ENCODE measurements at regions not wholly inside any gene's neighbourhood (a gene's known extent, or its start where the extent isn't known, plus 50 kb on each side); places are given as distances from the start of the nearest gene placed in this dataset.

DNA sequence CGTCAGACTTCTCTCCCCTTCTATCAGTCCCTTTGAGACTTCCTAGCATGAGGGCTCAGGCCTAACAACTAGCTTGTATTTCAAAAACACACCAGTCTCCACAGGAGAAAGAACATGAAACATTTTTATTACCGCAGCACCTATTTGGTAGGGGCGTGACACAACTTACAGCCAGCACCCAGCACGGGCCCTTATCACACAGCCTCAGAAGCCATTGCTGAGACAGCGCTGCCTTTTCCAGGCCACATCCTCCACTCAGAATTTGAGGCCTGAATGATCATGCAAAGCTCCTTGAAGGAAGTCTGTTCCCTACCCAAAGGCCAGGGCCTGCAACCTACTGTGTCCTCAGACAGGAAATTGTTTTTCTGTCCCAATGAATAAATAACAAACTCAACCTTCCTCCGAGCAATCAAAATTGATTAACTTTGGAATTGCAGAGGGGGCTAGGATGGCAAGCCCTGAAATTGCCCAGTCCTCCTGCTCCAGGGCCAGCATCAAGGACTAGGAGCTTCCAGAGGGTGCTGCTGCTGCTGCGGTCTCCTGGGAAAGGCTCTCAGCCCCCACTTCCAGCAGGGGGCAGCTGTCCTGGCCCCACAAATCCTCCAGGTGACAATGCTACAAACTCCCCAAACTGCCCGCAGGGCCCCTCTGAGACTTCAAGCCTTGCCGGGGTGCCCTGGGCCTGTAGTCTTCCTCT is 94.3 kb upstream of the GALNT2 start:
- no peaks in the 10 kb centered on the region for H3K4me1 ChIP-seq
- TF ChIP-seq CTCF (IDR thresholded peaks at IDR 0.05) = peak in 2 of 3 experiments; percentile 10 to 31
- no peak for TF ChIP-seq EP300 (IDR thresholded peaks at IDR 0.05)
- no peak for TF ChIP-seq POLR2AphosphoS5 (IDR thresholded peaks at IDR 0.05)
- no peaks in the 10 kb centered on the region for H3K36me3 ChIP-seq
- DNase-seq (ENCODE audit: extremely low spot score) = peak; percentile 72
- WGBS = 74% methylated on average over 9 of the region's 9 CpGs
- H3K27me3 ChIP-seq = no peaks in the 10 kb centered on the region
- no peak overlapping the region for H3K27ac ChIP-seq (replicated peaks in 1 of 4)
- intact Hi-C loops (cut with DNase I) = no loop called here
- H3K4me3 ChIP-seq = no peak overlapping the region
- H3K9me3 ChIP-seq = peaks cover 0 to 27% (median 13%) of the 10 kb centered on the region in 4 donors

- no peaks in the 10 kb centered on the region for H3K4me1 ChIP-seq
- WGBS = 91% methylated on average over 3 of the region's 4 CpGs
- intact Hi-C loops (cut with DNase I) = no loop called here
Observed at GRCh38 chr1:229973297-229973612, 93.8 kb upstream of the GALNT2 start.

DNA sequence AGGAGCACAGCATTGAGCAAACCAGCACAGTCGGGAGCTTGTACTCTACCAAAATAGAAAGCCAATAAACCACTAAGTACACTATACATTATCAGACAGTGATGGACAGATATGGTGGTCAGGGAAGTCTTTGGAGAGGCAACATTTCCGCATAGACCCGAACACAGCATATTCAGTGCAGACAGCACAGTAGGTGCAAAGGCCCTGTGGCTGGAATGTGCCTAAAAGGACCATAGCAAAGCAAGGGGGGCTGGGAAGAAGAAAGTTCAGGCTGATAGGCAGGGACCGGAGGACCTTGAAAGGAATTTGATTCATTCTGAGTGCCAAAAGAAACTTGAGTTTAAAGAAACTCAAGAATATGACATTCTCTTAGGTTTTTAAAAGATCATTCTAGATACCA is 92.0 kb upstream of the GALNT2 start:
- no peak for TF ChIP-seq POLR2A (IDR thresholded peaks at IDR 0.05; ENCODE audit: low read depth)
- TF ChIP-seq EP300 (IDR thresholded peaks at IDR 0.05) = no peak
- no peak for TF ChIP-seq CTCF (IDR thresholded peaks at IDR 0.05)
- TF ChIP-seq POLR2AphosphoS5 (IDR thresholded peaks at IDR 0.05) = no peak
- peak; percentile 70 for DNase-seq (ENCODE audit: extremely low spot score)
- Histone ChIP-seq H3K4me3 (no peak overlapping the region), H3K36me3 (no peaks in the 10 kb centered on the region), H3K4me1 (no peaks in the 10 kb centered on the region), H3K9me3 (peaks cover 0 to 28% (median 17%) of the 10 kb centered on the region in 4 donors), H3K27me3 (no peaks in the 10 kb centered on the region), H3K27ac (replicated peaks in 1 of 4) (no peak overlapping the region)
- WGBS = 95% methylated on average over 4 of the region's 4 CpGs
- intact Hi-C loops (cut with DNase I) = no loop called here

More at GRCh38 chr1:229973297-229973612, 93.8 kb upstream of the GALNT2 start:
- Histone ChIP-seq H3K9me3 (peaks cover 0 to 28% (median 16%) of the 10 kb centered on the region in 4 donors), H3K4me3 (no peak overlapping the region), H3K27me3 (no peaks in the 10 kb centered on the region), H3K36me3 (no peaks in the 10 kb centered on the region), H3K27ac (replicated peaks in 1 of 4) (no peak overlapping the region)
- TF ChIP-seq EP300 (IDR thresholded peaks at IDR 0.05) (no peak), POLR2A (IDR thresholded peaks at IDR 0.05; ENCODE audit: low read depth) (no peak), POLR2AphosphoS5 (IDR thresholded peaks at IDR 0.05) (no peak), CTCF (IDR thresholded peaks at IDR 0.05) (no peak)
- DNase-seq (ENCODE audit: extremely low spot score) = no peak

DNA sequence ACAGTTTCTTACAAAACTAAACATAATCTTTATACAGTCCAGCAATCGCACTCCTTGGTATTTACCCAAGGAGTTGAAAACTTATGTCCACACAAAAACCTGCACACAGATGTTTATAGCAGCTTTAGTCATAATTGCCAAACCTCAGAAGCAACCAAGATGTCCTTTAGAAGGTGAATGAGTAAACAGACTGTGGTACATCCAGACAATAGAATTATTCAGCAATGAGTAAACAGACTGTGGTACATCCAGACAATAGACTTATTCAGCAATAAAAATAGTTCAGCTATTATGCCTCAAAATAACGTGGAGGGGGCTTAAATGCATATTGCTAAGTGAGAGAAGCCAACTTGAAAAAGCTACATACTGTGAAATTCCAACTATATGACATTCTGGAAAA is 87.0 kb upstream of the GALNT2 start:
- no peak for DNase-seq (ENCODE audit: extremely low spot score)
- intact Hi-C loops (cut with DNase I) = no loop called here

More for the DNA sequence above, 87.0 kb upstream of the GALNT2 start:
- Histone ChIP-seq H3K27me3 (no peaks in the 10 kb centered on the region), H3K36me3 (no peaks in the 10 kb centered on the region), H3K27ac (replicated peaks in 1 of 4) (no peak overlapping the region), H3K4me1 (no peaks in the 10 kb centered on the region), H3K9me3 (peaks cover 0 to 27% (median 17%) of the 10 kb centered on the region in 4 donors), H3K4me3 (no peak overlapping the region)
- 57% methylated on average over 2 of the region's 2 CpGs for WGBS
- TF ChIP-seq POLR2AphosphoS5 (IDR thresholded peaks at IDR 0.05) (no peak), CTCF (IDR thresholded peaks at IDR 0.05) (no peak), POLR2A (IDR thresholded peaks at IDR 0.05; ENCODE audit: low read depth) (no peak), EP300 (IDR thresholded peaks at IDR 0.05) (no peak)

All from esophagus muscularis mucosa (tissue), 4 donors.